HEK293 (cell line): ENCODE measurements at regions not wholly inside any gene's neighbourhood (a gene's known extent, or its start where the extent isn't known, plus 50 kb on each side); places are given as distances from the start of the nearest gene placed in this dataset.

Experiments used
- CTCF ChIA-PET: fragments of 350-600 bp; formaldehyde crosslinking; extraction: SDS; loops from one replicate; lab custom pipeline; 2021; ENCODE audit warnings: antibody characterized with exemption; lab: Yijun Ruan, JAX
- POLR2A ChIA-PET: fragments of 300-600 bp; formaldehyde crosslinking; extraction: SDS; loops from one replicate; lab custom pipeline; 2020; ENCODE audit warnings: antibody characterized with exemption, inconsistent platforms; lab: Yijun Ruan, JAX
- H3K27ac ChIP-seq: fragments of 200-500 bp; sonication (Bioruptor generic); 2 replicates; pipeline ENCODE4 v1.5.1; 2014; ENCODE audit warnings: low read depth, low read length, control low read depth, inconsistent platforms; ENCODE audit errors: extremely low read depth
- H3K36me3 ChIP-seq, 2 experiments: fragments of 200-500 bp in 1 of 2; sonication (Bioruptor generic) in 1 of 2; 1 replicate in 1 of 2; 2 replicates in 1 of 2; pipeline ENCODE4 v1.5.1; 2014 to 2017; ENCODE audit warnings: inconsistent platforms in 2 of 2, low read length in 2 of 2; ENCODE audit not compliant: control insufficient read depth in 2 of 2, insufficient read depth in 1 of 2
- H3K4me1 ChIP-seq: fragments of 200-500 bp; sonication (Bioruptor generic); 2 replicates; pipeline ENCODE4 v1.5.1; 2014; ENCODE audit warnings: mild to moderate bottlenecking, low read length, inconsistent platforms; ENCODE audit not compliant: control insufficient read depth, insufficient read depth
- H3K4me3 ChIP-seq: 2 replicates; pipeline ENCODE4 v1.5.1; 2011; ENCODE audit warnings: low read depth, mild to moderate bottlenecking, control low read depth, low read length, moderate library complexity
- H3K9me3 ChIP-seq: fragments of 200-500 bp; sonication (Bioruptor generic); 2 replicates; pipeline ENCODE4 v1.5.1; 2014; ENCODE audit warnings: low read depth, low read length, inconsistent platforms; ENCODE audit not compliant: control insufficient read depth, insufficient read depth
- FEZF1 ChIP-seq: fragments of 450-650 bp; formaldehyde crosslinking; IDR thresholded peaks from 2 replicates; pipeline ENCODE4 v1.5.1; 2016; ENCODE audit warnings: missing biosample characterization, missing genetic modification characterization
- GFI1B ChIP-seq: fragments of 450-650 bp; formaldehyde crosslinking; IDR thresholded peaks from 2 replicates; pipeline ENCODE4 v1.5.1; 2016; ENCODE audit warnings: missing biosample characterization, missing genetic modification characterization
- GLIS1 ChIP-seq: fragments of 450-650 bp; formaldehyde crosslinking; IDR thresholded peaks from 2 replicates; pipeline ENCODE4 v1.5.1; 2016; ENCODE audit warnings: missing biosample characterization, missing genetic modification characterization
- KLF8 ChIP-seq: fragments of 450-650 bp; formaldehyde crosslinking; IDR thresholded peaks from 2 replicates; pipeline ENCODE4 v1.5.1; 2016; ENCODE audit warnings: missing biosample characterization, missing genetic modification characterization
- ZNF169 ChIP-seq: fragments of 450-650 bp; formaldehyde crosslinking; IDR thresholded peaks from 2 replicates; pipeline ENCODE4 v1.5.1; 2016; ENCODE audit warnings: missing biosample characterization, missing genetic modification characterization
- ZNF223 ChIP-seq: fragments of 450-650 bp; formaldehyde crosslinking; IDR thresholded peaks from 2 replicates; pipeline ENCODE4 v1.5.1; 2016; ENCODE audit warnings: missing biosample characterization, missing genetic modification characterization
- ZNF23 ChIP-seq: fragments of 450-650 bp; formaldehyde crosslinking; IDR thresholded peaks from 2 replicates; pipeline ENCODE4 v1.5.1; 2016; ENCODE audit warnings: missing biosample characterization, missing genetic modification characterization, borderline replicate concordance
- ZNF394 ChIP-seq: fragments of 450-650 bp; formaldehyde crosslinking; IDR thresholded peaks from 2 replicates; pipeline ENCODE4 v1.5.1; 2016; ENCODE audit warnings: missing biosample characterization, missing genetic modification characterization, mild to moderate bottlenecking, moderate library complexity, borderline replicate concordance
- ZNF404 ChIP-seq: fragments of 450-650 bp; formaldehyde crosslinking; IDR thresholded peaks from 2 replicates; pipeline ENCODE4 v1.5.1; 2017; ENCODE audit warnings: missing biosample characterization, missing genetic modification characterization
- ZNF514 ChIP-seq: fragments of 450-650 bp; formaldehyde crosslinking; IDR thresholded peaks from 2 replicates; pipeline ENCODE4 v1.5.1; 2016; ENCODE audit warnings: missing biosample characterization, missing genetic modification characterization
- ZNF610 ChIP-seq: fragments of 450-650 bp; formaldehyde crosslinking; IDR thresholded peaks from 2 replicates; pipeline ENCODE4 v1.5.1; 2016; ENCODE audit warnings: missing biosample characterization, missing genetic modification characterization, borderline replicate concordance
- ZNF626 ChIP-seq: fragments of 450-650 bp; sonication (Bioruptor Pico); formaldehyde crosslinking; IDR thresholded peaks from 2 replicates; pipeline ENCODE4 v1.5.1; 2018; ENCODE audit warnings: missing biosample characterization, missing genetic modification characterization, inconsistent platforms
- ZNF629 ChIP-seq: fragments of 450-650 bp; formaldehyde crosslinking; IDR thresholded peaks from 2 replicates; pipeline ENCODE4 v1.5.1; 2017; ENCODE audit warnings: missing biosample characterization, missing genetic modification characterization
- ZNF658 ChIP-seq: fragments of 450-650 bp; formaldehyde crosslinking; IDR thresholded peaks from 2 replicates; pipeline ENCODE4; 2016; ENCODE audit warnings: missing biosample characterization, missing genetic modification characterization
- ZNF785 ChIP-seq: fragments of 450-650 bp; formaldehyde crosslinking; IDR thresholded peaks from 2 replicates; pipeline ENCODE4 v1.5.1; 2016; ENCODE audit warnings: missing biosample characterization, missing genetic modification characterization
- ZXDB ChIP-seq: fragments of 450-650 bp; formaldehyde crosslinking; IDR thresholded peaks from 2 replicates; pipeline ENCODE4 v1.5.1; 2016; ENCODE audit warnings: missing biosample characterization, missing genetic modification characterization
- TF ChIP-seq, protein P1 (sequence below): fragments of 450-650 bp; formaldehyde crosslinking; IDR thresholded peaks from 2 replicates; pipeline ENCODE4 v1.5.1; 2017; ENCODE audit warnings: missing biosample characterization, missing genetic modification characterization
- TF ChIP-seq, protein P2 (sequence below): fragments of 450-650 bp; formaldehyde crosslinking; IDR thresholded peaks from 2 replicates; pipeline ENCODE4 v1.5.1; 2016; ENCODE audit warnings: missing biosample characterization, missing genetic modification characterization
- TF ChIP-seq, protein P3 (sequence below): fragments of 450-650 bp; formaldehyde crosslinking; IDR thresholded peaks from 2 replicates; pipeline ENCODE4 v1.5.1; 2016; ENCODE audit warnings: missing biosample characterization, missing genetic modification characterization
- TF ChIP-seq, protein P4 (sequence below): fragments of 450-650 bp; formaldehyde crosslinking; IDR thresholded peaks from 2 replicates; pipeline ENCODE4 v1.5.1; 2016; ENCODE audit warnings: missing biosample characterization, missing genetic modification characterization
- TF ChIP-seq, protein P5 (sequence below): fragments of 450-650 bp; formaldehyde crosslinking; IDR thresholded peaks from 2 replicates; pipeline ENCODE4 v1.5.1; 2016; ENCODE audit warnings: missing biosample characterization, missing genetic modification characterization
- TF ChIP-seq, protein P6 (sequence below): fragments of 450-650 bp; formaldehyde crosslinking; IDR thresholded peaks from 2 replicates; pipeline ENCODE4 v1.5.1; 2016; ENCODE audit warnings: missing biosample characterization, missing genetic modification characterization, borderline replicate concordance

DNA sequence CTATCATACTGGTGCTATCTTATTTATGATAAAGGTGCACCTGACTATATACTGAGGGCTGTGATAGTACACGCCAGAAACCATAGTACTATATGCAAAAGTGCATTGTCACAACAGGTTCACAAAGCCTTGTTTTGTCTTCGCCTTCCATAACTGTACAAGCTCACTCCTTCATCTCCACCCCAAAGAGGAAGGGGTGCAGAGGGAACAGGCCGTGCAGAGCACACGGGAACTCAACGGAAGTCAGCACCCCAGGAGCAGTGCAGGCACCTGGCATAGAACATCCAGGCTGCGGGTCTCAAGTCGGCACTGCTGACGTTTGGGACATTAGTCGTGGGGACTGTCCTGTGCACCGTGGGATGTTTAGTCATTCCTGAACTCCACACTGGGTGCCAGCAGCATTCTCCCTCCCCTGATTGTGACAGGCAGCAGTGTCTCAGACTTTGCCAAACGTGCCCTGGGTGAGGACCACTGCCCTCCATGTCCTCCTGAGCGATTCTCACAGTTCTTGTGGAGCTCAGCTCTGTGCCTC lies 99.7 kb downstream of the PXDC1 start:
- Histone ChIP-seq H3K36me3 (no peaks in the 10 kb centered on the region), H3K4me1 (no peaks in the 10 kb centered on the region), H3K9me3 (no peaks in the 10 kb centered on the region), H3K27ac (no peak overlapping the region), H3K4me3 (no peak overlapping the region)
- ChIA-PET POLR2A (no interaction called here), CTCF (no interaction called here)
- TF ChIP-seq, protein P1, sequence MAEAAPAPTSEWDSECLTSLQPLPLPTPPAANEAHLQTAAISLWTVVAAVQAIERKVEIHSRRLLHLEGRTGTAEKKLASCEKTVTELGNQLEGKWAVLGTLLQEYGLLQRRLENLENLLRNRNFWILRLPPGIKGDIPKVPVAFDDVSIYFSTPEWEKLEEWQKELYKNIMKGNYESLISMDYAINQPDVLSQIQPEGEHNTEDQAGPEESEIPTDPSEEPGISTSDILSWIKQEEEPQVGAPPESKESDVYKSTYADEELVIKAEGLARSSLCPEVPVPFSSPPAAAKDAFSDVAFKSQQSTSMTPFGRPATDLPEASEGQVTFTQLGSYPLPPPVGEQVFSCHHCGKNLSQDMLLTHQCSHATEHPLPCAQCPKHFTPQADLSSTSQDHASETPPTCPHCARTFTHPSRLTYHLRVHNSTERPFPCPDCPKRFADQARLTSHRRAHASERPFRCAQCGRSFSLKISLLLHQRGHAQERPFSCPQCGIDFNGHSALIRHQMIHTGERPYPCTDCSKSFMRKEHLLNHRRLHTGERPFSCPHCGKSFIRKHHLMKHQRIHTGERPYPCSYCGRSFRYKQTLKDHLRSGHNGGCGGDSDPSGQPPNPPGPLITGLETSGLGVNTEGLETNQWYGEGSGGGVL (tag by site-specific recombination) = no peak
- TF ChIP-seq GFI1B (tag by site-specific recombination) = no peak
- TF ChIP-seq KLF8 (tag by site-specific recombination) = no peak
- no peak for TF ChIP-seq ZXDB (tag by site-specific recombination)
- no peak for TF ChIP-seq ZNF610 (tag by site-specific recombination)
- TF ChIP-seq ZNF169 = no peak
- TF ChIP-seq, protein P2, sequence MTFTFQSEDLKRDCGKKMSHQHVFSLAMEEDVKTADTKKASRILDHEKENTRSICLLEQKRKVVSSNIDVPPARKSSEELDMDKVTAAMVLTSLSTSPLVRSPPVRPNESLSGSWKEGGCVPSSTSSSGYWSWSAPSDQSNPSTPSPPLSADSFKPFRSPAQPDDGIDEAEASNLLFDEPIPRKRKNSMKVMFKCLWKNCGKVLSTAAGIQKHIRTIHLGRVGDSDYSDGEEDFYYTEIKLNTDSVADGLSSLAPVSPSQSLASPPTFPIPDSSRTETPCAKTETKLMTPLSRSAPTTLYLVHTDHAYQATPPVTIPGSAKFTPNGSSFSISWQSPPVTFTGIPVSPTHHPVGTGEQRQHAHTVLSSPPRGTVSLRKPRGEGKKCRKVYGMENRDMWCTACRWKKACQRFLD = no peak

DNA sequence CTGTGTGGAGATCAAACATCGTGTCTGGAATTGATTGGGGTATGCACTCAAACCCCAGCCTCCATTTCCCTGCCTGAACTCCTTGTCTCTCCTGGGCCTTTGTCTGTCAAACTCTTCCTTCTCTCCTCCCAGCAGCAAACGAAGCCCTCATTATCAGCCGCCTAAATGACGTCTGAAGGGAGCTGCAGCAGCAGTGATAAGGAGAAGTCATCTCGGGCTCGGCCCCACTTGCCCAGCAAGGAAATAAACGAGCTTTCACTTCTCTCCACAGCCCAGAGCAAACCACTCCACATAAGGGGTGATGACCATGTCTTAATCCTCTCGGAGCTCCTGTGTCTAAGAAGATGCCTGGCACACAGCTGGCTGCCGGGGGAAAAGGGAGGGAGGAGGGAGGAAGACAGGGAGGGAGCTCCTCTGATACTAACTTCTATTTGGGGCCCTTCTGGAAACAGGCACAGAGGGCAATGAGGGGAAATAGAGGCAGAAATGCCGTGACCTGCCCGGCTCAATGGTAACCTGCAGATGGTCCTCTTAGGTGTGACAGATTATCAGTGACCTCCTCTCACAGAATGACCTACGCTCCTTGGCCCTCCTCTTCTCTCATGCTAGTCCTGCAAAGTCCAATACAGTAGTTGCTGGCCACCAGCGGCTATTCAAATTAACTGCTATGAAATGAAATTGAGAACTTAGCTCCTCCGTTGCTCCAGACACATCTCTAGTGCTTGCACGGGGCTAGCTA lies 100.4 kb downstream of the PXDC1 start:
- H3K4me1 ChIP-seq = no peaks in the 10 kb centered on the region
- no peak overlapping the region for H3K4me3 ChIP-seq
- H3K27ac ChIP-seq = no peak overlapping the region
- no peaks in the 10 kb centered on the region for H3K36me3 ChIP-seq
- TF ChIP-seq, protein P3, sequence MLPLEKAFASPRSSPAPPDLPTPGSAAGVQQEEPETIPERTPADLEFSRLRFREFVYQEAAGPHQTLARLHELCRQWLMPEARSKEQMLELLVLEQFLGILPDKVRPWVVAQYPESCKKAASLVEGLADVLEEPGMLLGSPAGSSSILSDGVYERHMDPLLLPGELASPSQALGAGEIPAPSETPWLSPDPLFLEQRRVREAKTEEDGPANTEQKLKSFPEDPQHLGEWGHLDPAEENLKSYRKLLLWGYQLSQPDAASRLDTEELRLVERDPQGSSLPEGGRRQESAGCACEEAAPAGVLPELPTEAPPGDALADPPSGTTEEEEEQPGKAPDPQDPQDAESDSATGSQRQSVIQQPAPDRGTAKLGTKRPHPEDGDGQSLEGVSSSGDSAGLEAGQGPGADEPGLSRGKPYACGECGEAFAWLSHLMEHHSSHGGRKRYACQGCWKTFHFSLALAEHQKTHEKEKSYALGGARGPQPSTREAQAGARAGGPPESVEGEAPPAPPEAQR (tag by site-specific recombination) = no peak
- TF ChIP-seq ZNF658 (tag by site-specific recombination) = no peak
- no peak for TF ChIP-seq ZNF23 (tag by site-specific recombination)
- no peak for TF ChIP-seq ZNF514
- TF ChIP-seq, protein P4, sequence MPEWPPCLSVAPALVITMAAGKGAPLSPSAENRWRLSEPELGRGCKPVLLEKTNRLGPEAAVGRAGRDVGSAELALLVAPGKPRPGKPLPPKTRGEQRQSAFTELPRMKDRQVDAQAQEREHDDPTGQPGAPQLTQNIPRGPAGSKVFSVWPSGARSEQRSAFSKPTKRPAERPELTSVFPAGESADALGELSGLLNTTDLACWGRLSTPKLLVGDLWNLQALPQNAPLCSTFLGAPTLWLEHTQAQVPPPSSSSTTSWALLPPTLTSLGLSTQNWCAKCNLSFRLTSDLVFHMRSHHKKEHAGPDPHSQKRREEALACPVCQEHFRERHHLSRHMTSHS = no peak
- TF ChIP-seq, protein P5, sequence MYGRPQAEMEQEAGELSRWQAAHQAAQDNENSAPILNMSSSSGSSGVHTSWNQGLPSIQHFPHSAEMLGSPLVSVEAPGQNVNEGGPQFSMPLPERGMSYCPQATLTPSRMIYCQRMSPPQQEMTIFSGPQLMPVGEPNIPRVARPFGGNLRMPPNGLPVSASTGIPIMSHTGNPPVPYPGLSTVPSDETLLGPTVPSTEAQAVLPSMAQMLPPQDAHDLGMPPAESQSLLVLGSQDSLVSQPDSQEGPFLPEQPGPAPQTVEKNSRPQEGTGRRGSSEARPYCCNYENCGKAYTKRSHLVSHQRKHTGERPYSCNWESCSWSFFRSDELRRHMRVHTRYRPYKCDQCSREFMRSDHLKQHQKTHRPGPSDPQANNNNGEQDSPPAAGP (tag by site-specific recombination) = no peak
- no peak for TF ChIP-seq ZNF785
- TF ChIP-seq ZNF626 = no peak
- no peak for TF ChIP-seq FEZF1 (tag by site-specific recombination)
- TF ChIP-seq ZNF404 (tag by site-specific recombination) = no peak
- no peak for TF ChIP-seq ZNF629 (tag by site-specific recombination)
- TF ChIP-seq ZNF394 = no peak
- TF ChIP-seq, protein P6, sequence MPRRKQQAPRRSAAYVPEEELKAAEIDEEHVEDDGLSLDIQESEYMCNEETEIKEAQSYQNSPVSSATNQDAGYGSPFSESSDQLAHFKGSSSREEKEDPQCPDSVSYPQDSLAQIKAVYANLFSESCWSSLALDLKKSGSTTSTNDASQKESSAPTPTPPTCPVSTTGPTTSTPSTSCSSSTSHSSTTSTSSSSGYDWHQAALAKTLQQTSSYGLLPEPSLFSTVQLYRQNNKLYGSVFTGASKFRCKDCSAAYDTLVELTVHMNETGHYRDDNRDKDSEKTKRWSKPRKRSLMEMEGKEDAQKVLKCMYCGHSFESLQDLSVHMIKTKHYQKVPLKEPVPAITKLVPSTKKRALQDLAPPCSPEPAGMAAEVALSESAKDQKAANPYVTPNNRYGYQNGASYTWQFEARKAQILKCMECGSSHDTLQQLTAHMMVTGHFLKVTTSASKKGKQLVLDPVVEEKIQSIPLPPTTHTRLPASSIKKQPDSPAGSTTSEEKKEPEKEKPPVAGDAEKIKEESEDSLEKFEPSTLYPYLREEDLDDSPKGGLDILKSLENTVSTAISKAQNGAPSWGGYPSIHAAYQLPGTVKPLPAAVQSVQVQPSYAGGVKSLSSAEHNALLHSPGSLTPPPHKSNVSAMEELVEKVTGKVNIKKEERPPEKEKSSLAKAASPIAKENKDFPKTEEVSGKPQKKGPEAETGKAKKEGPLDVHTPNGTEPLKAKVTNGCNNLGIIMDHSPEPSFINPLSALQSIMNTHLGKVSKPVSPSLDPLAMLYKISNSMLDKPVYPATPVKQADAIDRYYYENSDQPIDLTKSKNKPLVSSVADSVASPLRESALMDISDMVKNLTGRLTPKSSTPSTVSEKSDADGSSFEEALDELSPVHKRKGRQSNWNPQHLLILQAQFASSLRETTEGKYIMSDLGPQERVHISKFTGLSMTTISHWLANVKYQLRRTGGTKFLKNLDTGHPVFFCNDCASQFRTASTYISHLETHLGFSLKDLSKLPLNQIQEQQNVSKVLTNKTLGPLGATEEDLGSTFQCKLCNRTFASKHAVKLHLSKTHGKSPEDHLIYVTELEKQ = no peak
- no peak for TF ChIP-seq ZNF223 (tag by site-specific recombination)
- TF ChIP-seq ZXDB (tag by site-specific recombination) = no peak
- TF ChIP-seq GLIS1 = no peak
- no peaks in the 10 kb centered on the region for H3K9me3 ChIP-seq
- POLR2A ChIA-PET = no interaction called here
- CTCF ChIA-PET = no interaction called here
